SU-DHL-6 (cell line): ENCODE measurements at regions not wholly inside any gene's neighbourhood (a gene's known extent, or its start where the extent isn't known, plus 50 kb on each side); places are given as distances from the start of the nearest gene placed in this dataset.

Experiments used
- H2AFZ ChIP-seq: fragments of 200-600 bp; sonication (generic); 2 replicates; pipeline ENCODE4 v1.6.1; 2014; ENCODE audit warnings: low read depth, mild to moderate bottlenecking, moderate library complexity, mixed read lengths, antibody characterized with exemption, low read length; ENCODE audit not compliant: severe bottlenecking
- H3F3A ChIP-seq: fragments of 200-600 bp; shearing (Covaris generic); 2 replicates; pipeline ENCODE4 v1.6.0; 2016; ENCODE audit warnings: antibody characterized with exemption, mild to moderate bottlenecking; ENCODE audit not compliant: insufficient read depth
- H3K27ac ChIP-seq: fragments of 200-600 bp; sonication (generic); 2 replicates; pipeline ENCODE4 v1.5.1; 2016; ENCODE audit warnings: low read depth, mild to moderate bottlenecking, low read length, moderate library complexity, mixed read lengths
- H3K27me3 ChIP-seq: fragments of 200-600 bp; sonication (generic), shearing (Covaris generic); 2 replicates; pipeline ENCODE4 v1.6.0; 2014; ENCODE audit warnings: mild to moderate bottlenecking, low read length
- H3K36me3 ChIP-seq: fragments of 200-600 bp; sonication (generic); 2 replicates; pipeline ENCODE4 v1.6.1; 2014; ENCODE audit warnings: mild to moderate bottlenecking, low read length, mixed read lengths
- H3K4me2 ChIP-seq: fragments of 300-600, 200-600 bp; shearing (Covaris generic), sonication (generic); 2 replicates; pipeline ENCODE4 v1.6.0; 2014; ENCODE audit warnings: low read length, low read depth, mild to moderate bottlenecking; ENCODE audit not compliant: poor library complexity, severe bottlenecking
- H3K4me3 ChIP-seq: fragments of 200-600 bp; sonication (generic); 2 replicates; pipeline ENCODE4 v1.5.1; 2014; ENCODE audit warnings: antibody characterized with exemption, low read length, mild to moderate bottlenecking, mixed read lengths; ENCODE audit not compliant: insufficient read depth, poor library complexity, severe bottlenecking
- H3K79me2 ChIP-seq: fragments of 200-600 bp; sonication (generic); 2 replicates; pipeline ENCODE4 v1.6.1; 2014; ENCODE audit warnings: mild to moderate bottlenecking, low read length, moderate library complexity; ENCODE audit not compliant: insufficient read depth
- H3K9ac ChIP-seq: fragments of 200-600 bp; sonication (generic); 2 replicates; pipeline ENCODE4 v1.7.0; 2014; ENCODE audit warnings: mild to moderate bottlenecking, low read length
- H3K9me2 ChIP-seq: fragments of 200-600 bp; sonication (generic); replicated peaks from 2 replicates; pipeline ENCODE4 v1.6.1; 2014; ENCODE audit warnings: low read length; ENCODE audit not compliant: insufficient read depth
- H3K9me3 ChIP-seq: fragments of 200-600 bp; sonication (generic); 2 replicates; pipeline ENCODE4 v1.6.1; 2014; ENCODE audit warnings: low read length, mixed read lengths; ENCODE audit not compliant: insufficient read depth
- H4K20me1 ChIP-seq: fragments of 200-600 bp; sonication (generic); 2 replicates; pipeline ENCODE4 v1.6.1; 2014; ENCODE audit warnings: low read depth, mild to moderate bottlenecking, antibody characterized with exemption, low read length, moderate library complexity, mixed read lengths
- EZH2phosphoT487 ChIP-seq: fragments of 200-600 bp; sonication (generic), shearing (Covaris generic); conservative IDR thresholded peaks from 2 replicates; pipeline ENCODE4 v1.6.1; 2018; ENCODE audit warnings: mild to moderate bottlenecking, antibody characterized with exemption, low read length, moderate library complexity, mixed read lengths
- TF ChIP-seq, protein P1 (sequence below): fragments of 200-600 bp; sonication (generic); IDR thresholded peaks from one replicate; pipeline ENCODE4 v1.5.1; 2017; ENCODE audit warnings: antibody characterized with exemption, mild to moderate bottlenecking, low read length, moderate library complexity; ENCODE audit not compliant: insufficient read depth, poor library complexity, severe bottlenecking

DNA sequence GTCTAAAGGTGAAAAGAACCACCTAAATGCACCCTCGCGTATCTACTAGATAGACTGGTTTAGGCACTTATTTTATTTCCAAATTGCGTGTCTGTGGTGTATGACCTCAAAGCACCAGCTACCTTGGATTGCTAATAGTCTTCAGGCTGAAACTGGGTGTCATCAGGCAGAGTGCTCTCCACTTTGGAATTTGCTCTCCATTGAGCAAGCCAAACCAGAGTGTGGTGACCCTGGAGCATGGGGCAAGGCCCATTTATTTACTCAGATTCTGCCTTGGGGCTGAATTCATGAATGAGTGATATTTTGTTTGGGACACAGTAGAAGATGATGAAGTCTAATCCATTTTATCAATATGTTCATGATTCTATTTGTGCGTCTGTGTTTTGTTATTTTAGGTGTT lies 812.8 kb upstream of the SLC35B3 start:
- Histone ChIP-seq H3K9me3 (no peaks in the 10 kb centered on the region), H3F3A (no peaks in the 10 kb centered on the region), H3K79me2 (no peaks in the 10 kb centered on the region), H3K4me3 (no peak overlapping the region), H2AFZ (no peak overlapping the region), H3K27ac (no peak overlapping the region), H3K9me2 (0 out of 2 replicates have a peak, but pooled peaks cover 3% of the 10 kb centered on the region), H3K9ac (no peak overlapping the region), H4K20me1 (no peaks in the 10 kb centered on the region), H3K27me3 (peaks cover 5% of the 10 kb centered on the region; the same call in 1 of the 2 replicates), H3K4me2 (no peak overlapping the region), H3K36me3 (no peaks in the 10 kb centered on the region)
- TF ChIP-seq, protein P1, sequence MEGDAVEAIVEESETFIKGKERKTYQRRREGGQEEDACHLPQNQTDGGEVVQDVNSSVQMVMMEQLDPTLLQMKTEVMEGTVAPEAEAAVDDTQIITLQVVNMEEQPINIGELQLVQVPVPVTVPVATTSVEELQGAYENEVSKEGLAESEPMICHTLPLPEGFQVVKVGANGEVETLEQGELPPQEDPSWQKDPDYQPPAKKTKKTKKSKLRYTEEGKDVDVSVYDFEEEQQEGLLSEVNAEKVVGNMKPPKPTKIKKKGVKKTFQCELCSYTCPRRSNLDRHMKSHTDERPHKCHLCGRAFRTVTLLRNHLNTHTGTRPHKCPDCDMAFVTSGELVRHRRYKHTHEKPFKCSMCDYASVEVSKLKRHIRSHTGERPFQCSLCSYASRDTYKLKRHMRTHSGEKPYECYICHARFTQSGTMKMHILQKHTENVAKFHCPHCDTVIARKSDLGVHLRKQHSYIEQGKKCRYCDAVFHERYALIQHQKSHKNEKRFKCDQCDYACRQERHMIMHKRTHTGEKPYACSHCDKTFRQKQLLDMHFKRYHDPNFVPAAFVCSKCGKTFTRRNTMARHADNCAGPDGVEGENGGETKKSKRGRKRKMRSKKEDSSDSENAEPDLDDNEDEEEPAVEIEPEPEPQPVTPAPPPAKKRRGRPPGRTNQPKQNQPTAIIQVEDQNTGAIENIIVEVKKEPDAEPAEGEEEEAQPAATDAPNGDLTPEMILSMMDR: no peak
- no peak for TF ChIP-seq EZH2phosphoT487

DNA sequence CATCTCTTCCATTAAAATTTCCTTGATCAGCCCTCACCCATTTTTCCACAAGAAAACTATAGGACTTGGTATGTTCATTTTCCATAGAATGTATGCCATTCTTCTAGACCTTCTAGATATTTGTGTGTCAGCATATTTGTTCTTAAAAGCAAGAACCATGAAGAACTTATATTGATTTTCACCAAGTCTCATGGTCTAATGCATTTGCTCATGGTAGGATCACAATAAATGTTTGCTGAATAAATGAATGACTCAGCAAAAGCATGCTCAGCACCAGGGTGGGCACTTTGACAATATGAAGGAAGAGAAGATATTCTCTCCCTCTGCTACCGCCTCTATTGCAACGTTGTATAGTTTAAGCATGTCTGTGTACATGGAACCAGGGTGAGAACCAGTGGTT lies 805.5 kb upstream of the SLC35B3 start:
- Histone ChIP-seq H3K9me3 (no peaks in the 10 kb centered on the region), H3F3A (no peaks in the 10 kb centered on the region)

DNA sequence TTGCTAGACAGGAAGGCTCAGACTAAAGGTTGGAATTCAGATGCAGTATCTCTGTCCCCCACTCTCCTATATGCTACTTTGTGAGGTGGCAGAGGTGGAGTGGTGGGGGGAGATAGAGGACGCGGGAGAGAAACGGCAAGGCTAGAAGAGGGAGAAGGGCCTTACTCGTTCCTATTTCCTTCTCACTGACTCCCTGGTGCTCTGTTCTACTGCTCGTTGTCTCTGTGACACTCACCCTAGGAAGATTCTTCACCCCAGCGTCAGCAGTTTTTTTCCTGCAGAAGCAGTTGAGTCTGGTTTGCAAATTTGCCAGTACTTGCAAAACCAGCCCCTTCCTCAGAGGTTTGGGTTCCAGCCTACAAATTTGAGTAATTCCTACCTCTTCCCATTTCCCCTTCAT lies 801.1 kb upstream of the SLC35B3 start:
- Histone ChIP-seq H3K27ac (no peak overlapping the region), H3K27me3 (no peaks in the 10 kb centered on the region), H4K20me1 (no peaks in the 10 kb centered on the region), H3K9me3 (no peaks in the 10 kb centered on the region), H3K4me2 (no peak overlapping the region), H3K79me2 (no peaks in the 10 kb centered on the region), H3K4me3 (no peak overlapping the region), H3K9ac (no peak overlapping the region), H3F3A (no peaks in the 10 kb centered on the region), H3K9me2 (no peaks in the 10 kb centered on the region), H2AFZ (no peak overlapping the region), H3K36me3 (no peaks in the 10 kb centered on the region)
- TF ChIP-seq, protein P1: no peak
- no peak for TF ChIP-seq EZH2phosphoT487

More for the DNA sequence above, 805.5 kb upstream of the SLC35B3 start:
- no peaks in the 10 kb centered on the region for H3K79me2 ChIP-seq
- H3K27ac ChIP-seq: no peak overlapping the region
- 0 out of 2 replicates have a peak, but pooled peaks cover 3% of the 10 kb centered on the region for H3K27me3 ChIP-seq
- TF ChIP-seq, protein P1: no peak
- TF ChIP-seq EZH2phosphoT487: no peak
- H3K4me3 ChIP-seq: no peak overlapping the region
- no peaks in the 10 kb centered on the region for H3K9me2 ChIP-seq
- H4K20me1 ChIP-seq: no peaks in the 10 kb centered on the region
- no peak overlapping the region for H3K9ac ChIP-seq
- no peaks in the 10 kb centered on the region for H3K36me3 ChIP-seq
- H3K4me2 ChIP-seq: no peak overlapping the region
- no peak overlapping the region for H2AFZ ChIP-seq

DNA sequence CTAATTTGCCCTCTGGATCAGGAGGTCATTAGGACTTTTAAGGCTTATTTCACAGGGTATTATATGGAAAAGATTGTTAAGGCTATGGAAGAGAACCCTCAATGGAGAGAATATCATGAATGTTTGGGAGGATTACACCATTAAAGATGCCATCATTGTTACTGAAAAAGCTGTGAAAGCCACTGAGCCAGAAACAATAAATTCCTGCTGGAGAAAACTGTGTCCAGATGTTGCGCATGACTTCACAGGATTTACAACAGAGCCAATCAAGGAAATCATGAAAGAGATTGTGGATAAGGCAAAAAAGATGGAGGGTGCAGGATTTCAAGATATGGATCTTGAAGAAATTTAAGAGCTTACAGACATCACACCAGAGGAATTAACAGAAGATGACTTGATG lies 798.3 kb upstream of the SLC35B3 start:
- Histone ChIP-seq H3K4me2 (no peak overlapping the region), H3K27ac (no peak overlapping the region), H3K9ac (no peak overlapping the region)

More for the DNA sequence above, 798.3 kb upstream of the SLC35B3 start:
- no peak overlapping the region for H2AFZ ChIP-seq
- no peaks in the 10 kb centered on the region for H3K27me3 ChIP-seq
- H3K9me3 ChIP-seq: no peaks in the 10 kb centered on the region
- H3K9me2 ChIP-seq: no peaks in the 10 kb centered on the region
- H4K20me1 ChIP-seq: no peaks in the 10 kb centered on the region
- no peaks in the 10 kb centered on the region for H3K79me2 ChIP-seq
- H3K36me3 ChIP-seq: no peaks in the 10 kb centered on the region
- H3F3A ChIP-seq: no peaks in the 10 kb centered on the region
- no peak overlapping the region for H3K4me3 ChIP-seq
- TF ChIP-seq EZH2phosphoT487: no peak
- TF ChIP-seq, protein P1: no peak
